NCI-H510A treated with DMSO at 0.1 percent for 48 hours (cell line): ENCODE measurements at regions not wholly inside any gene's neighbourhood (a gene's known extent, or its start where the extent isn't known, plus 50 kb on each side); places are given as distances from the start of the nearest gene placed in this dataset.

ENCODE experiments used
- DNase-seq: peaks from one replicate; lab custom pipeline; 2025; lab: John Stamatoyannopoulos, UW

DNA sequence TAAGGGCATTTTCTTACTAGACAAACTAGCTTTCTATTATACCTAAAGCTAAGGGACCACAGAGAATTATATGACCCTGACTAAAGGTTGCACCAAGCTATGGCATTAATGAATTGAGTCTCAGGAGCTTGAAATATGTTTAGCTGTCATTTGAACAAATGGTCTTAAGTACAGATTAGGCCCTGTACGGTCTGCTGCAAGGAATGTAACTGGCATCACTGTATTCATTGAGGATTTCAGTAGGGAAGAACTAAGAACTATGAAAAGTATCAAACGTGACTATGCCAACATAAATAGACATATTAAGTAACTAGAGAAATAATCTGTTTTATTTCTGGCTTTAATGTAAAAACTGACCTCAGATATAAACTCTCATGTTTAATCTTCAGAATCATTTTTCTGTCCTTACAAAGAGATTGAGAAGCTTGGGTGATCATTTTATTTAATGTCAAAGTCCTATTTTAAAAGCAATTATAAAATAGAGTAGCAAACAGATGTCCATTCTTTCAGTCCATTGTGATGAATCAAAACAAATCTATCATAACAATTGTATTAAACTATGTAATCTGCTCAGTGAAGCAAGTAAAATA lies 845.9 kb downstream of the MAT2B start:
- no peak for DNase-seq

DNA sequence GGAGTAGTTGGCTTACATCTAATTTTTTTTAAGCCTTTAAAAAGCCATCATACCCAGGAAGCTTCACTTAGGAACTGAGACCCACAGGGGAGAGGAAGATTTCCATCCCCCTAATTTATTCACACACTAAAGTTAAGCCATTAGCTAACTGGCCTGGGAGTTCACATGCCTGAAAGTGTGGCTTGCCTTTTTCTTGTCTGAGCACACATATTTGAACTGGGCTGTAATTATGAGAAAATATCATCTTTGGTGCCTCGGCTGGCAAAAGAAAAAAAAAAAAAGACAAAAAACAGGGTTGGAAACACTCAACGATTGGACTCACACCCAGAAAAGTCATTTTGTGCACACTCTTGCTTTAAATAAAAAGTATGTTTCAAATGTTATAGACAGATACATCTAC lies 847.3 kb downstream of the MAT2B start:
- DNase-seq: no peak

DNA sequence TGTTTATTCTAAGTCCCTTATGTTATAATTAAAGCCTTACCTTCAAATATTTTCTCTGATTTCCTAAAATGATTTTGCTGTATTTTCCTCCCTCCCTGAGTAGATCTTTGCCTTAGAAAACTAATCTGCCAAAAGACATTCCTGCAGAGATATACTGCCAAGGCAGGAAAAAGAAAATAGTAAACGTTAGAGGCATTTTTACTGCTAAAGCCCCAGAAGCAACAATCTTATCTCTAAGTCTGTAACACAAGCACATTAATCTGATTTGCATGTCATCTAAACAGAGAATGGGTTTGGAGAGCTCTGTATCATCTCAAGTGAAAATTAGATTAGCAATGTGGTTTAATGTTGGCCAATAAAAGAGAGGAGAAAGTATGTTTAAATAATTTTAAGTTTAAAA lies 847.7 kb downstream of the MAT2B start:
- no peak for DNase-seq

DNA sequence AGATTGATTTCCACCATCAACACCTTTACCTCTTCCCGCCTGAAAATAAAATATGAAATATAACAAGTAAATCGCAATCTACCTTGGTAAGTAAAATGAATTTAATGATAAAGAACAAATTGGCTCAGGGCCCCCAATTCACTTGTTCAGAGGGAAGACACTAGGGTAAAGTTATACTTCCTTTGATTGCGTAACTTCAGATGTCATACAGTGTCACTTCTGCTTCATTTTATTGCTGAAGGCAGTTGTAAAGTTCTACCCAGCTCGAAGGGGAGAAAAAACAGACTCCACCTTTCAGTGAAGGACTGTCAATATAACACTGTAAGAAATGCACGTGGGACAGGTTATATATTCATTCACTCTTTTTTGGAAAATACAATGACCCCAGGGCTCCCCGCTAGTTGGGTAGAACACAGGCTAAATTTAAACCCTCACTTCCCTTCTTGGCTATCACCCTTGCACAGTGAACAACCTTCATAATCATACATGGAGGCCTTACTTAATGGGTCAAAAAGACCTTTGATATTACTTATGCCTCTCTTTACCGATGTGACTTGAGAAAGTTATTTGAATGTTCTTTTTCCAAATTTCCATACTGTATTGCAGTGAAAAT lies 848.8 kb downstream of the MAT2B start:
- DNase-seq: no peak

DNA sequence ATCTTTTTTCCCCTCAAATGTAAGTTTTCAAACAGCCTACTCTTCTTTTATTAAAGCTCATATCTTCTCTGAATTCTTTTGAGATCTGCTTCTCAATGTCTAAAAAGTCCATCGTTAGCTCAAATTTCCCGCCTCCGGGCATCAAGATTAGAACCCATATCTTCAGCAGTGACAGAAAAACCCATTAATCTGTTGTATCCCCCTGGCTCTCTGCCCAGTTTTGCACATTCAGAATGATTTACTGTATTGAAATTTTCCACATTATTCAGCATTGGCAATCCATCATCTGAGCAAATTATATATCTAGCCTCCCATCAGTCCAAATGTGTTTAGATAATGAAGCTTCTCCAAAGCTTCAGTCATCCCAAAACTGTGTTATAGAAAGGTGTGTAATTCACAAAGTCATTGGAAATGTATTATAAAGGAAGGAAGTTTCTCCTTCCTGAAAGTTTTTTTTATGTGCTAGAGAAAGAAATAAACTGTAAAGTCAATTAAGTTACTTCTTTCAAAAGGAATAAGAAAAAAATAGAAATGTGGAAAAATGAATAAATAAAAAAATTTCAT lies 849.9 kb downstream of the MAT2B start:
- no peak for DNase-seq

DNA sequence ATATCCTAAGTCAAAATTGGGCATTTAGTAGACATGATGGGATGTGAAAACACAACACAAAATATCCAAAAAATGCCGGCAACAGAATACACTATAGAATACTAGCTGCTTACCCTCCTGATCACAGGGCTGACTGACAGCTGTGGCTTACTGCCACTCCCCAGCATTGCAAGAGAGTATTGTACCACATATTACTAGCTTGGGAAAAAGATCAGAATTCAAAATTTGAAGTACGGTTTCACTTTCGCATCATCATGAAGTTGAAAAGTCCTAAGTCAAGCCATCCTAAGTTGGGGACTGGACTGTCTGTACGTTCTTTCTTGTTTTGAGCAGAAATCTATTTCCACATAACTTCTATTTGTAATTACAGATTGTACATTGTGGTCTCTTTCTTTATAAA lies 851.4 kb downstream of the MAT2B start:
- no peak for DNase-seq

DNA sequence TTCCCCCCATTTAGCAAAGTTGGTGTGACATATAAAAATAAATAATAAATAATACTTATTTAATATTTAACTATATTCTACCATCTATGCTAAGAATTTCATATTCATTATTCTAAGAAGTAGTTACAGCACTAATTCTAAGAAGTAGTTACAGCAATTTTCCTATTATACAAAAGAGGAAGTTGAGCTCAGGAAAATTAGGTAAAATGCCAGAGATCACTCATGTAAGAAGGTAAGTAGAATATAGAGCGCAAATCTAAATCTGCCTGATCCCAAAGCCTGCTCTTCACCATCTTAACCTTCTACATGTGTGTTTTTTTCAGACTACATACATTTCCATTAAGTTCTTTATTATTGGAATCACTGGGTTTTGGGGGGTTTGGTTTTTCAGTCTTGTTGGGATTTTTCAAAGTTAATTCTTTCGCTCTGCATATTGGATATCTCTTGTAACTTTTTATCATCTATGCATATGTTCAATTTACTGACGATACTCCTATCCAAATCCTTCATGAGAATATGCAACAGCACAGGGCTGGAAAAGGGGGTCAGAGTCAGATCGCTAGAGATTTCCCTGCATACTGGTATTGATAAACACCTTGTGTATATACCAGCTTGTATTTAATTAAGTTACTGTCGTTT lies 852.1 kb downstream of the MAT2B start:
- no peak for DNase-seq

DNA sequence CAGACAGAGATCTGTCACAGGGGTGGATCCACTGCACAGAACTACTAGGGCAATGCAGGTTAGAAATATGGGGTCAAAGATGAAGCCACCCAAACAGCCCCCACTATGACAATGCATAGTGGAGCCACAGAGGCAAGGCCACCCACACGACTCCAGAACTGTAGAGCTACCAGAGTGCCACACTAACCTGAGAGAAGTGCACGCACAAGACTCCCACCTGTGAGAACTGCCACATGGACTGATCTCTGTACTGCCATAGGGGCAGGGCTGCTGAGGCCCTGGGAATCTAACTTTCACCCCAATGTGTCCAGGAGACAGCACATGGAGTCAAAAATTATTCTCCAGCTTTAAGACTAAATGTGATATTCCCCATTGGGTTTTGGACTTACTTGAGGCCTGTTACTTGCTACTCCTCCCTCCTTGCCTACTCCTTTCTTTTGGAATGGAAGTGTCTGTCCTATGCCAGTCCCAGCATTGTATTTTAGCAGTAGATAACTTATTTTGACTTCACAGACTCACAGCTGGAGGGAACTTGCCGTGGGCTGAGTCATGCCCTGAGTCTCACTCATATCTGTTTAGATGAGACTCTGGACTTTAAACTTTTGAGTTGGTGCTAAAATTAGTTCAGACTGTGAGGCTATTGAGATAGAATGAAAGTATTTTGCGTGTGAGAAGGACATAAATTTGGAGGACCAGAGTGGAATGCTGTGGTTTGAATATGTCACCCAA lies 853.3 kb downstream of the MAT2B start:
- DNase-seq: no peak

DNA sequence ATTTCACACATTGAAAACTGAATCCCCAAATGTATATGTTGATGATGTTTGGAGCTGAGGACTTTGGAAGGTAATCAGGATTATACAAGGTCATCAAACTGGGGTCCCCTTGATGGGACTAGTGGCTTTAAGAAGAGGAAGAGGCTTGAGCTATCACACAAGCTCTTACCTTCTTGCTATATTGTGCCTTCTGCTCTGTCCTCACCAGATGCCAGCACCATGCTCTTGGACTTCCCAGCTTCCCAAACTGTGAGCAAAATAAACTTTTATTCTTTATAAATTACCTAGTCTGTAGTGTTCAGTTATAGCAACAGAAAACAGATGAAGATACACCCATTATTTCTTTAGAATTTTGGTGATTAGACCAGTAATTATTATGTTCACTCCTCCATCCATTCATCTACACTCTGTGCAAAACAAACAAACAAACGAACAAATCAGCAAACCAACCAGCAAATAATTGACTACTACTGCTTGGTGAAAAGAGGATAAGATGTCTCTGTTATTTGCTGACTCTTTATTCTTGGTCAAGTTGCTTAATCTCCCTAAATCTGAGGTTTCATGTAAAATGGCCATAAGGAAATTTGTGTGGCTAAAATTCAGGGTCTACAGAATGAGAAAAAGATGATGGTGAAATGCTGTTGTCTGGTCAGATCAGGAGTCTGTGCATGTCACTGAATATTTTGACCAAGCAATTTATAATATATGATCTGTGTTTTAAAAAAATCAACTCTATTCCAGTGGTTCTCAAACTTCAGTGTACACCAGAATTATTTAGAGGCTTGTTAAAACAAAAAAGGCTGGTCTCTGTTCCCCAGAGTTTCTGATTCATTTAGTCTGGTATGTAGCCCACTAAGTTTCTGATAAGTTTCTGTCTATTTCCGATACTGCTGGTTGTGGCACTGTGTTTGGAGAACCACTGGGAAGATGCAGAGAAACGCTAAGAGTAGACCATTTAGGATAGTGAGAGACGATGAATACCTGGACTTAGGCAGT lies 854.1 kb downstream of the MAT2B start:
- no peak for DNase-seq

DNA sequence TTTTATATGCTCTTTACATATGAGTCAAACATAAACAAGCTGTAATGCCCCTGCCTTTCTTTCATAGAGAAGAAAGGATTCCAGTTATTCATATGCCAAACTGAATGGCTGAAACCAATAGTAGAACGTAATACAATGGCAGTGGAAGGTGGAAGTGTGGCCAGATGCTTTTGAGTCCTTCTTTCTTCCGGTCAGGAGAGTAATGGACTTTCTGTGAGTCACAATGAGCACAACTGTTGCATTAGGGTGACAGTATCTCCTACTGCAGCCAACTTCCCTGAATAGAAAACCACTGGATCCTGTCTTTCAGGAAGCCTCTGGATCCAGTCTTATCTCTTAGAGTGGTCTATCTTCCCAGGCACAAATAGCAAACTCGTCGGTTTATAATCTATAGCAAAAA lies 855.2 kb downstream of the MAT2B start:
- DNase-seq: no peak

DNA sequence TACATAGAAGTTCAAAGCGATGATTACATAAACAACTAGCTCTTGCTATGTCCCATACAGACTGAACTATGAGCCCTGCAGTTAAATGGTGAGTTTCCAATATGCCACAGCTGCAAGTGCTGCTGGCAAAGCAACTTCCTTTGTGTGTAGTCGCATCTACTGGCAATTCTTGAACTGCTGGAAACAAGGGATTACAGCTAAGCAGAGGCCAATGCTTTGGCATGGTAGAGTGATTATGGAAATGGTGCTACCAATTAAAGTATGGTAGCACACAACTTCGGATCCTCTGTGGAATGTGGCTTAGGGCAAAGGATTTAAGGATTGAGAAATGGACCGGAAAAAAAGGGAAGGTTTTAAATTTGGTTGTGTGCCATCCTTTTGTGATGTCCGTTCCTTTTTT lies 856.6 kb downstream of the MAT2B start:
- DNase-seq: no peak

DNA sequence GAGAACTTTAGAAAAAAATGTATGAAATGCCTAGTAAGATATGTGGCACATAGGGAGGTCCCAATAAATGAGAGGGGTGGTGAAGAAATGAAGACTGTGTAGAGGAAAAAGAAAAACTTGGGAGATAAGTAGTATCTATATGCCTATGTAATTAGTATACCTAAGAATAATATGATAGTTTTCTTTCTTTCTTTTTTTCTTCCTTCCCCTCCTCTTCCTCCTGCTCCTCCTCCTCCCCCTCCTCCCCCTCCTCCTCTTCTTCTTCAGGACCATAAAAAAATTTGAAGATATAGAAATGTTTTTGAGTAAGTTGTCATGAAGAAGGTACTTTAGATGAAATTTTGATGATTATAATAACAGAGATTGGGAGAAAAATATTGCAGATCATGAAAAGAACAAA lies 857.4 kb downstream of the MAT2B start:
- DNase-seq: no peak

DNA sequence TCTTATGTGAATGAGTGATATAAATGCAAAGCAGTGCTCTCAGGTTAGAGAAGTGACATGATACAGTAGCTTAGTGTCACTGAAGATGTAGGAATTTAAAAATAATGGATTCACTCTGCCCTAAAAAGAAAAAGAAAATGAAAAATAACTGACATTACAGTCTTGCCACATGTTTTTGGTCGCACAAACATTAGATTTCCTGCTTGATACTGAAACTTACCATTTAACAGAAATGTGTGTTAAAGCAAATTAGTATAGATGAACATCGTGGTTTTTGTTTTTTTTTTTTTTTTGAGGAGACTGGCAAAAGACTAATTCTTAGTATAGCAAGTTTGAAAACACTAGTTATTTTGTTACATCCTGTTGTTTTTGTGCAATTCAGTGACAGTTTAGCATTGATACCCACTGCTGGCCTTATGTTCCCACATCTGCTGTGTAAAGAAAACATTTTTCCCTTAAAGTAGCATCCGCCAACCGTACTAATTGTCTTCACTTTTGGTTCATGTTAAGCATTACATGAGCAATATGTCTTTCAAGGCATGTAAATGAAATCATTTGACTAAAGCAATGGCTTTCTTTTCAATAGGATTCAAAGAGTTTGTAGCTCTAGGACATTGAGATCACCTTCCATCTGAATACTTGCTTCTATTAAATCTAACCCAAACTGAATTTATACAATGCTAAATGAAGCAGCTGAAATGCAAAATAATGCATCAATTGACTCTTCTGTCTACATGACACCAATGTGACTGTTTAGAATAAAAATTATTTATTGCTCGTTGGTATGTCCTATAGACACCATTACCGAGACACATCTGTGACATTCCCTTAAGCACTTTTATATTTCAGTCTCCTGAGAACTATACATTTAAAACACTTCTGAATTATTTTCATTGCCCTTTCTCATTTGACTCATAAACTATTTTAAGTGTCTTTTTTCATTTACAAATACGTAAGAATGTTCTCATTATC lies 859.1 kb downstream of the MAT2B start:
- DNase-seq: no peak

DNA sequence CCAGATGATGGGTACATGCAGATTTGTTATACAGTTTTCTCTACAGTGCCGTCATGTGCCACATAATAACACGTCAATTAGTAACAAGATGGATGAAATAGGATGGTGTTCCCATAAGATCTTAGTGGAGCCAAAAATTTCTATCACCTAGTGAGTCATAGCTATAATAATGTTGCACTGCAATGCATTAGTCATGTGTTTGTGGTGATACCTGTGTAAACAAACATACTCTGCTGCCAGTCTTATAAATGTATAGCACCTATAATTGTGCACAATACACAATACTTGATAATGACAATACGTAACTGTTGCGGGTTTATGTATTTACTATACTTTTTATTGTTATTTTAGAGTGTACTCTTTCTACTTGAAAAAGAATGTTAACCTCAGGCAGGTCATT lies 865.4 kb downstream of the MAT2B start:
- no peak for DNase-seq

DNA sequence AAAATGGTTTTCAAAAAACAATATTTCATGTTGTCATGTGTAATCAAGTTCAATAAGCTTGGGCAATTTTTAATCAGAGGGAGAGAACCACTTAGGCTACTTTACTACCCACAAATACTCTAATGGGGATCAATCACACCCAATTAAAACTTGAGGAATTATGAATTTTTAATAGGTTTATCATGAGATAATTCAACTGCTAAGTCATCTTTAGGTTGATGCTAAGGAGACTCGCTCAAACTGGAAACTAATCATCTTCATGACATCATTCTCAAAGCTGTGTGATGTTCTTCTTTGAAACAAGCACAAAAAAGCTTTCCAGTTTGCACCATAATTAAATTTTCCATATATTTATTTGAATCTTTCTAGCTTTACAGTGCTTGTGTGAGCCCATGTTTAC lies 867.5 kb downstream of the MAT2B start:
- no peak for DNase-seq

DNA sequence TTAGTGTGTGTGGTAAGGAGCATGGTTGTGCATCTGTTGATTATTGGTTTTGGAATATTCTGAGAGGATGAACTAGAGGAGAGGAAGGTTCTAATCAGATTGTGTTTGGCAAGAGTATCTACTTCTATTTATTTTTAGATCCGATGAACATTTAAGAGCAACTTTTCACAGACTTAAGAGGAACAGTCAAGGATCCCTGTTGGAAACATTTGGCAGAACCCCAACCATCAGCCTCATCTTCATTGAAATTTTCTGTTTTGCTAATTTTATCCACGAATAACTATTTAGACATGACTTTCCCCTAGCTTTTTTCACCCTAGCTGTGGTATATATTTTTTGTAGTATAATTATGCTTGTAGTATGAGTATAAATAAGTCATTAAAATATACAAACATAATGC lies 868.5 kb downstream of the MAT2B start:
- no peak for DNase-seq

DNA sequence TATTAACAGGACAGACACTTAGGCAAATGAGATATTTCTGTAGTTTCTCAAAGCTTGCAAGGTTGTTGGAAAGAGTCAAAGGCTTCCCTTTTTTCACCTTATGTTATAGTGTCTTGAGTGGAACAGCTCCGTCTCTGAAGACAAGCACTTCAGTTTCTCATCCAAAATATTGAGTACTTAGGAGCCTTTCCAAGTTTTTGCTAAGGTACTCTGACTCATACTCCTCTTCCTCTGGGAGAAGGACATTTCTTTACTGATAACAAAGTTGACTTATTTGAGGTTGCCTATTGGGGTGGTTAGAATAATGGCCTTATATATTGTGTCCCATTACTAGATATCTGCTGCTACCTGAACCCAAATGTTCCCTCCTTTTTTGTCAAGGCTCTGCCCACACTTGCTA lies 869.6 kb downstream of the MAT2B start:
- no peak for DNase-seq

DNA sequence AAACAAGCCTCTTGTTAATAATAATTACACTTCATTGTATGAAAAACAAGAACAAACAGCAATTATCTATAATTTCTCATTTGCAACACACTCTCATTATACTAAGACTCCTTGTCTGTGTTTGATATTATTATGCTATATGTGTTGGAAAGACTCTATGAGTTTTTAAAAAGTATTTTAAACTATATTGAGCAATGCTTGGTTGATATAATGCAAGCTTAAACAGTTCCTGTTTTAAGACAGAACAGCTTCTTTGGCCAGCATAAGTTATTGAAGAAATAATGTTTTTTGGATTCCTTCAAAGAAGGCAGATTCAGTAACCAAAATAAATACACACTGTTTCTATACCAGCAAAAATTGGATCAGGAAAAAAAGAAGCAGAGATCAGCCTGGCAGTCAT lies 871.4 kb downstream of the MAT2B start:
- DNase-seq: no peak

DNA sequence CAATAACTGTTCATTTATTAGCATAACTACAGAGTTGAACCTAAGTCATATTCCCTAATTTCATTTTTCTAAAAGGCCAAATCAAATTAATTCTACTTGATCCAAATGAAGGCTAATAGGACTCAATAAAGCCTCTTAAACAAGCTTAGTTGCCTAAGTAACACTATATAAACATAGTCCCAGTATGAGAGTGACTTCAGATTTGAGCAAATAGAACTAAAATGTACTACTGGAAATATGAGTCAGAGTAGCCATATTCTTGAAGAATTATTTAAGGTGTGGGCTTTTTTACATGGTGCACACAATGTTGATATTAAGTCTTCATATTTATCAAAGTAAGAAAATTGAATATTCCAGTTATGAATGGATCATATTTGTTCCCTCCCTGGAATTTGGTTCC lies 872.3 kb downstream of the MAT2B start:
- no peak for DNase-seq

DNA sequence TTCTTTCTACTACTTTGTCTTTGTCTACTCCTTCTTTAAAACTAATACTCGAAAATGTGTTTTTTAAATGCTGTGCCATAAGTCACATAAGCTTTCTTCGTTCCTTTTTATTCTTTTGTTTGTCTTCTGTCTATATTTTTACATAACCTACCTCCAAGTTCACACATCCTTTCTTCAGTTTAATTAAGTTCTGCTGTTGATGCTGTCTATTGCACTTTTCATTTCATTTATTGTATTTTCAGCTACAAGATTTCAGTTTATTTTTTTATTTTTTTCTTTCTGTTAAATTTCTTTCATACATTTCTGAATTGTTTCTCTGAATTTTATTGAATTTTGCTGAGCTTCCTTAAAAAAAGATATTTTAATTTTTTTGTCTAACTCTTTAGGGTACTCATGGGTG lies 878.2 kb downstream of the MAT2B start:
- DNase-seq: no peak

DNA sequence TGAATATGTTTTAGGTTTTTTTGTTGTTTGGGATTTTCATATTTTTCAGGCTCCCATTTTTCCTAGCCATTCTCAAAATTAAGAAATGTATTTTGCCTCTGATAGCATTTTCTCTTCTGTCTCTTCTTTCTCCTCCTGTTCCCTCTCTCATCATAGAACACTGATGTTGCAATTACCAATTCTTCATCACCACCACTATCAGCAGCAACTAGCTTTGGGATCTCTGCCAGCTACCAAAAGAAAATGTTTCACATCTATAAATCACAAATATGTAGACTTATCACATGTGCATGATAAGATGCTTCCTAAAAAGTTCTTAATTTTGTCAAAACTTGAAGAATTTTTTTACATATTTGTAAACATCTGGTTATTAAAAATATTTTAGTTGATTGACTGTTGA lies 887.1 kb downstream of the MAT2B start:
- no peak for DNase-seq
